Esophagus muscularis mucosa (tissue), 4 donors: ENCODE measurements at regions not wholly inside any gene's neighbourhood (a gene's known extent, or its start where the extent isn't known, plus 50 kb on each side); places are given as distances from the start of the nearest gene placed in this dataset.
A peak's percentile ranks its signal among the peaks of the same experiment; 100 is the strongest.

Experiments used
- DNase-seq: peaks from one replicate; pipeline ENCODE4 v3.0.0-alpha.2; 2017; ENCODE audit errors: extremely low spot score
- H3K27ac ChIP-seq, 4 donors: fragments of 200-600 bp; sonication (generic); replicated peaks in 1 of 4; 1 replicate in 3 of 4; 2 replicates in 1 of 4; pipeline ENCODE4 v1.5.1; 2016 to 2019; ENCODE audit warnings: mild to moderate bottlenecking in 1 of 4
- H3K27me3 ChIP-seq, 4 donors: fragments of 200-600 bp; sonication (generic); one replicate each; pipeline versions ENCODE4 v1.5.1 to v1.6.0; 2016 to 2019
- H3K36me3 ChIP-seq, 4 donors: fragments of 200-600 bp; sonication (generic); one replicate each; pipeline ENCODE4 v1.5.1; 2016 to 2019
- H3K4me1 ChIP-seq, 4 donors: fragments of 200-600 bp; sonication (generic); one replicate each; pipeline ENCODE4 v1.5.1; 2016 to 2019
- H3K4me3 ChIP-seq, 4 donors: fragments of 200-600 bp; sonication (generic); 1 replicate in 2 of 4; 2 replicates in 2 of 4; pipeline ENCODE4 v1.5.1; 2016 to 2019; ENCODE audit warnings: mild to moderate bottlenecking in 4 of 4, moderate library complexity in 1 of 4
- H3K9me3 ChIP-seq, 4 donors: fragments of 200-600 bp; sonication (generic); 1 replicate in 3 of 4; 2 replicates in 1 of 4; pipeline ENCODE4 v1.5.1; 2016 to 2019
- CTCF ChIP-seq, 3 experiments: fragments of 200-600 bp in 2 of 3; fragments of 450-650 bp in 1 of 3; sonication (generic) in 2 of 3; IDR thresholded peaks; one replicate each; pipeline ENCODE4 v1.5.1; 2017 to 2019; ENCODE audit warnings: antibody characterized with exemption in 3 of 3, mild to moderate bottlenecking in 2 of 3, moderate library complexity in 1 of 3
- EP300 ChIP-seq: sonication (generic); formaldehyde crosslinking; IDR thresholded peaks from one replicate; pipeline ENCODE4 v1.6.1; 2017; ENCODE audit warnings: antibody characterized with exemption
- POLR2A ChIP-seq: fragments of 450-650 bp; IDR thresholded peaks from one replicate; pipeline ENCODE4 v1.6.1; 2017; ENCODE audit warnings: antibody characterized with exemption, moderate library complexity, mild to moderate bottlenecking, low read depth
- POLR2AphosphoS5 ChIP-seq, 2 donors: sonication (generic); formaldehyde crosslinking; IDR thresholded peaks; one replicate each; pipeline ENCODE4 v1.6.1; 2017; ENCODE audit warnings: antibody characterized with exemption in 2 of 2
- WGBS: methylation state at CpG from one replicate; pipeline ENCODE4 v1.1.5; 2018; 5-methylcytosine and 5-hydroxymethylcytosine counted together
- intact Hi-C: fragments of 100-400 bp; cut with DNase I; formaldehyde crosslinking; loops from one replicate; pipeline ENCODE4 v1.15.1; 2023

DNA sequence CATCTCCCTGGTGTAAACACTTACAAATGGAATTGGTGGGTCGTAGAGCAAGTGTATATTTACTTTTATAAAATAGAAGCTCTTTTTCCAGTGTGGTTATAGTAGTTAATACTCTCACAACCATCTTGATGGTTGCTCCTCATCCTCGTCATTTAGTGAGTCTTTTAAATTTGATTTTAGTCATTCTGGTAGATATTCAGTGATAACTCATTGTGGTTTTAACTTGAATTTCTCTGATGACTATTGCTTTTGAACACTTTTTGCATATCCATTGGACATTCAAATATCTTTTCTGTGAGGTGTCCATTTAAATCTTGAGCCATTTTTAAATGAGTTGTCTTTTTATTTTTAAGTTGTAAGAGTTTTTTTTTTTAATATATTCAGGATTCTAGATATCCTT, 189.2 kb upstream of the PHACTR1 start:
- H3K9me3 ChIP-seq: peaks cover 0 to 8% (median 0%) of the 10 kb centered on the region in 4 donors
- WGBS: 96% methylated on average over 2 of the region's 2 CpGs
- intact Hi-C loops: no loop called here
- no peak overlapping the region for H3K27ac ChIP-seq
- H3K36me3 ChIP-seq: no peaks in the 10 kb centered on the region
- no peak overlapping the region for H3K4me3 ChIP-seq
- no peak for DNase-seq
- TF ChIP-seq EP300 (no peak), POLR2A (no peak), CTCF (IDR thresholded peaks at IDR 0.05) (no peak), POLR2AphosphoS5 (IDR thresholded peaks at IDR 0.05) (no peak)
- peaks cover 4 to 20% (median 13%) of the 10 kb centered on the region in 4 donors for H3K4me1 ChIP-seq
- H3K27me3 ChIP-seq: no peaks in the 10 kb centered on the region

GRCh38 chr6:12528136-12528535, 188.4 kb upstream of the PHACTR1 start:
- H3K27ac ChIP-seq: peak overlapping the region in 3 of 4 donors; percentile 24 to 38 (median 30)

DNA sequence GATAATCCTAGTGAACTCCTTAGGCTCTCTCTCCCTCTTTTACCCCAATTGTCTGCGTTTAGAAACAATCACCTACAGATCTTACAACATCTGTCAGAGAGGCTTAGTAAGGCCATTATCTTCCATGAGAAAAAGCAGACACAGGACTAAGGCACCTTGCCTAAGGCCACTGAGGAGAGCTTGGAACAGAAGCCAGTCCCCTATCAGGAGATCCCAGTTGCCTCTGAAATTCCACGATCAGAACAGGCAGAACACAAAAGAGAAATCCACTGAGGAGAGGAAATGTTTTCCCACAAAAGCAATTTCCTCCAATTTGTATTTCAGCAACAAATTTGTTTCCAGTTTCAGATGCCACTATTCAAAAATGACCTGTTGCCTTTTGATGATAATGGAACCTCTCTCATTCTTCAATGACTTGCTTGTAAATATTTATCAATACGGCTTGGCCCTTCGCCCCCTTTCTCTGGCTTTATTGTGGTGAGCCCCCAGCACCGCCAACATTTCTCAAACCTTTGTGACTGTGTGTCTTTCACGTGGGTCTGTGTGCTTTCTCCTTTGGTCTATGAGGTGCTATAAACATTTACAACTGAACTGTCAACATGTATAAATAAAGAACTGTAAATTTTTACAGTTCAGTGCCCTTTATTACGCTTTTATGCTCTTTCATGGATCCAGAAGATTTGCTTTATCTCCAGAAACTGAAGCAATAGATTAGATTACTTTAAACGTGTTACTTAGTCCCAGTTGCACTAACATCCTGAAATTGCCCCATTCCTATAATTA, 187.8 kb upstream of the PHACTR1 start:
- no peak for DNase-seq
- intact Hi-C loops: no loop called here
- Histone ChIP-seq H3K9me3 (peaks cover 0 to 8% (median 0%) of the 10 kb centered on the region in 4 donors), H3K4me3 (no peak overlapping the region), H3K27ac (peak overlapping the region in 3 of 4 donors; percentile 24 to 38 (median 30)), H3K4me1 (peaks cover 4 to 20% (median 13%) of the 10 kb centered on the region in 4 donors), H3K27me3 (no peaks in the 10 kb centered on the region), H3K36me3 (no peaks in the 10 kb centered on the region)
- TF ChIP-seq EP300 (no peak), POLR2AphosphoS5 (IDR thresholded peaks at IDR 0.05) (peak in 1 of 2 donors; percentile 61), CTCF (IDR thresholded peaks at IDR 0.05) (no peak), POLR2A (no peak)
- 29% methylated on average over 8 of the region's 8 CpGs for WGBS

More at GRCh38 chr6:12528136-12528535, 188.4 kb upstream of the PHACTR1 start:
- peaks cover 4 to 20% (median 13%) of the 10 kb centered on the region in 4 donors for H3K4me1 ChIP-seq
- no peaks in the 10 kb centered on the region for H3K36me3 ChIP-seq
- intact Hi-C loops: no loop called here
- no peaks in the 10 kb centered on the region for H3K27me3 ChIP-seq
- no peak overlapping the region for H3K4me3 ChIP-seq
- no peak for DNase-seq
- 26% methylated on average over 5 of the region's 5 CpGs for WGBS
- TF ChIP-seq POLR2A (no peak), EP300 (no peak), POLR2AphosphoS5 (IDR thresholded peaks at IDR 0.05) (no peak), CTCF (IDR thresholded peaks at IDR 0.05) (no peak)
- H3K9me3 ChIP-seq: peaks cover 0 to 8% (median 0%) of the 10 kb centered on the region in 4 donors

- H3K9me3 ChIP-seq: peaks cover 0 to 2% (median 0%) of the 10 kb centered on the region in 4 donors
- H3K27me3 ChIP-seq: no peaks in the 10 kb centered on the region
- H3K27ac ChIP-seq: no peak overlapping the region
- H3K4me1 ChIP-seq: peaks cover 4 to 20% (median 13%) of the 10 kb centered on the region in 4 donors
- no peaks in the 10 kb centered on the region for H3K36me3 ChIP-seq
- intact Hi-C loops: no loop called here
- DNase-seq: no peak
- 86% methylated on average over 9 of the region's 9 CpGs for WGBS
- TF ChIP-seq POLR2A: no peak
- no peak for TF ChIP-seq CTCF (IDR thresholded peaks at IDR 0.05)
- no peak for TF ChIP-seq EP300
- no peak for TF ChIP-seq POLR2AphosphoS5 (IDR thresholded peaks at IDR 0.05)
- no peak overlapping the region for H3K4me3 ChIP-seq
Measured at GRCh38 chr6:12529364-12530019, 187.1 kb upstream of the PHACTR1 start.
